Fibroblast of lung (primary cell): ENCODE measurements at regions not wholly inside any gene's neighbourhood (a gene's known extent, or its start where the extent isn't known, plus 50 kb on each side); places are given as distances from the start of the nearest gene placed in this dataset.

Experiments
- DNase-seq, 2 donors: peaks; one replicate each; pipeline versions ENCODE4 v3.0.0 to v3.0.0-alpha.2; 2010; ENCODE audit warnings: low read depth in 2 of 2
- H2AFZ ChIP-seq: 2 replicates; pipeline ENCODE4 v1.5.1; 2012; ENCODE audit warnings: low read length, control low read depth, inconsistent platforms
- H3K27ac ChIP-seq: 2 replicates; pipeline ENCODE4 v1.5.1; 2011; ENCODE audit warnings: low read length, control low read depth; ENCODE audit not compliant: insufficient read depth
- H3K27me3 ChIP-seq: 2 replicates; pipeline ENCODE4 v1.5.1; 2011; ENCODE audit warnings: mild to moderate bottlenecking, low read length; ENCODE audit not compliant: control insufficient read depth, insufficient read depth
- H3K36me3 ChIP-seq: 2 replicates; pipeline ENCODE4 v1.5.1; 2011; ENCODE audit warnings: low read length; ENCODE audit not compliant: control insufficient read depth, insufficient read depth
- H3K4me1 ChIP-seq: 2 replicates; pipeline ENCODE4 v1.5.1; 2011; ENCODE audit warnings: low read length; ENCODE audit not compliant: control insufficient read depth, insufficient read depth; ENCODE audit errors: extremely low read depth
- H3K4me2 ChIP-seq: 2 replicates; pipeline ENCODE4 v1.5.1; 2011; ENCODE audit warnings: low read length, control low read depth; ENCODE audit not compliant: insufficient read depth; ENCODE audit errors: extremely low read depth
- H3K4me3 ChIP-seq, 4 experiments: fragments of 200-600 bp in 1 of 4; sonication (generic) in 1 of 4; replicated peaks in 1 of 4; 2 replicates each; pipeline ENCODE4 v1.5.1; 2011 to 2016; ENCODE audit warnings: low read length in 4 of 4, low read depth in 3 of 4, mild to moderate bottlenecking in 3 of 4, control low read depth in 2 of 4, inconsistent platforms in 1 of 4, mixed read lengths in 1 of 4; ENCODE audit not compliant: insufficient read depth in 1 of 4; ENCODE audit errors: control extremely low read depth in 1 of 4
- H3K79me2 ChIP-seq: 2 replicates; pipeline ENCODE4 v1.5.1; 2012; ENCODE audit warnings: mild to moderate bottlenecking, low read length, inconsistent platforms; ENCODE audit not compliant: control insufficient read depth, insufficient read depth
- H3K9ac ChIP-seq: 2 replicates; pipeline ENCODE4 v1.5.1; 2011; ENCODE audit warnings: mild to moderate bottlenecking, low read length, control low read depth; ENCODE audit not compliant: insufficient read depth
- H3K9me3 ChIP-seq: 2 replicates; pipeline ENCODE4 v1.5.1; 2012; ENCODE audit warnings: low read depth, low read length; ENCODE audit not compliant: control insufficient read depth, insufficient read depth
- H4K20me1 ChIP-seq: 2 replicates; pipeline ENCODE4 v1.5.1; 2011; ENCODE audit warnings: low read length; ENCODE audit not compliant: control insufficient read depth, insufficient read depth; ENCODE audit errors: extremely low read depth
- EZH2 ChIP-seq: IDR thresholded peaks from 2 replicates; pipeline ENCODE4 v1.5.1; 2012; ENCODE audit warnings: low read length, control low read depth, mild to moderate bottlenecking; ENCODE audit errors: missing control alignments
- TF ChIP-seq, protein P1 (sequence below), 2 donors: IDR thresholded peaks in 1 of 2; conservative IDR thresholded peaks in 1 of 2; 1 replicate in 1 of 2; 2 replicates in 1 of 2; pipeline ENCODE4 v1.5.1; 2011 to 2012; ENCODE audit warnings: low read length in 2 of 2, control low read depth in 1 of 2, inconsistent platforms in 1 of 2, low read depth in 1 of 2, mild to moderate bottlenecking in 1 of 2

DNA sequence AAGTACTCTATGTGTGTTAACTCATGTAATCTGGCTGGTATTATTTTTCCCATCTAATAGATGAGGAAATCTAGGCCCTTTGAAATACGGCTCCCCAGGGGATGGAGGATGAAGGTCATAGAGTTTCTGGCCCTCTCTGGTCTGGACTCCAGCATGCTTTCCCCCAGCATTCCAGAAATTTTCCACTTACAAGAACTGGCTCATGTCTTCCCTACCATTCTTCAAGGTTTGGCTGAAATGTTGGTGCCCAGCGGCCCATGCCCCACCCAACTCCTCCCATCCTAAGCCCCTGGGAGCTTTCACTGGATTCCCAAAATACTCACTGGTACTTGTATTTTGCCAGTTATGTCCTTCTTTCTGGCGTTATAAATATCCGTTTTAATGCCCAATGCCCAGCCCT, 237.5 kb upstream of the NLRP1 start:
- Histone ChIP-seq H3K9me3 (no peaks in the 10 kb centered on the region), H3K4me2 (no peak overlapping the region), H3K4me3 (no peak overlapping the region), H3K79me2 (no peaks in the 10 kb centered on the region), H3K4me1 (peaks cover 13% of the 10 kb centered on the region), H4K20me1 (no peaks in the 10 kb centered on the region), H3K27ac (no peak overlapping the region), H2AFZ (no peak overlapping the region), H3K27me3 (no peaks in the 10 kb centered on the region), H3K36me3 (no peaks in the 10 kb centered on the region), H3K9ac (no peak overlapping the region)
- no peak for TF ChIP-seq EZH2
- TF ChIP-seq, protein P1, sequence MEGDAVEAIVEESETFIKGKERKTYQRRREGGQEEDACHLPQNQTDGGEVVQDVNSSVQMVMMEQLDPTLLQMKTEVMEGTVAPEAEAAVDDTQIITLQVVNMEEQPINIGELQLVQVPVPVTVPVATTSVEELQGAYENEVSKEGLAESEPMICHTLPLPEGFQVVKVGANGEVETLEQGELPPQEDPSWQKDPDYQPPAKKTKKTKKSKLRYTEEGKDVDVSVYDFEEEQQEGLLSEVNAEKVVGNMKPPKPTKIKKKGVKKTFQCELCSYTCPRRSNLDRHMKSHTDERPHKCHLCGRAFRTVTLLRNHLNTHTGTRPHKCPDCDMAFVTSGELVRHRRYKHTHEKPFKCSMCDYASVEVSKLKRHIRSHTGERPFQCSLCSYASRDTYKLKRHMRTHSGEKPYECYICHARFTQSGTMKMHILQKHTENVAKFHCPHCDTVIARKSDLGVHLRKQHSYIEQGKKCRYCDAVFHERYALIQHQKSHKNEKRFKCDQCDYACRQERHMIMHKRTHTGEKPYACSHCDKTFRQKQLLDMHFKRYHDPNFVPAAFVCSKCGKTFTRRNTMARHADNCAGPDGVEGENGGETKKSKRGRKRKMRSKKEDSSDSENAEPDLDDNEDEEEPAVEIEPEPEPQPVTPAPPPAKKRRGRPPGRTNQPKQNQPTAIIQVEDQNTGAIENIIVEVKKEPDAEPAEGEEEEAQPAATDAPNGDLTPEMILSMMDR (conservative IDR thresholded peaks at IDR 0.05 in 1 of 2, IDR thresholded peaks at IDR 0.05 in 1 of 2; ENCODE audit: low read depth in 1 of 2, low read length in 2 of 2): no peak
- DNase-seq: no peak

DNA sequence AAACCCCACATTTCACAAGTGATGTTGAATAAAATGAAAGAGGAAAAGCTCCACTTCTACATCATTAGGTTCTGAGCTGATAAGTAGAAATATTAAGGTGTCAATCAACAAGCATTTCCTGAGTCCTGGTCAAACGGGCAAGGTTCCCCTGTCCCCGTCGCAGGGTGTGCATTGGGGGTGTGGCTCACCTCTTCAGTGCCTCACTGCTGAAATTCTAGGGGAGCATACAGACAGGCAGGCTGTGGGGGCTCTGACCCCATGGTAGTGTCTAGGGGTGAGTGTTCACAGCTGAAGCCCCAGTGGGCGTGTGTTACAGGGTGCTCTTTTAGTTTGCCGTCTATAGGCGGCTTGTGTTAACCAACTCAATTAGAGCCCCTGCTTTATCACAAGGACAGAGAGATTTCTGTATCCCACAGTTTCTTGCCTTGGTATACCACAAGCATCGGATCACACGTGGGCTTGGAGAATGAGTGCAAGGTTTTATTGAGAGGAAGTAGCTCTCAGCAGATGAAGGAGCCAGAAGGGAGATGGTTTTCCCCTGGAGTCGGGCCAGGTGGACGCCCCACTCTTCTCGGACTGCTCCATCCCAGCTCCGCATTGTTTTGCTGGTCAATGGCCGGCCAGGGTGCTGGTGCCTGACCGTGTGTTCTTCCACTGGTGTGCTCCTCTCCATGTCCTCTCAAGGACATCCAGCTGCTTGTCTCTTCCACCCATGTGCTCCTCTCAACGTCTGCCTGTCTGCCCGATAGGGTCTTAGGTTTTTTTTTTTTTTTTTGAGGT, 238.2 kb upstream of the NLRP1 start:
- H3K4me3 ChIP-seq: no peak overlapping the region
- H3K27ac ChIP-seq: no peak overlapping the region
- H4K20me1 ChIP-seq: no peaks in the 10 kb centered on the region
- H3K27me3 ChIP-seq: no peaks in the 10 kb centered on the region
- peaks cover 13% of the 10 kb centered on the region for H3K4me1 ChIP-seq
- no peak overlapping the region for H2AFZ ChIP-seq
- no peaks in the 10 kb centered on the region for H3K36me3 ChIP-seq
- no peak overlapping the region for H3K9ac ChIP-seq
- TF ChIP-seq, protein P1 (conservative IDR thresholded peaks at IDR 0.05 in 1 of 2, IDR thresholded peaks at IDR 0.05 in 1 of 2; ENCODE audit: low read depth in 1 of 2, low read length in 2 of 2): no peak
- TF ChIP-seq EZH2: no peak
- no peaks in the 10 kb centered on the region for H3K9me3 ChIP-seq
- H3K79me2 ChIP-seq: no peaks in the 10 kb centered on the region
- H3K4me2 ChIP-seq: no peak overlapping the region
- no peak for DNase-seq

DNA sequence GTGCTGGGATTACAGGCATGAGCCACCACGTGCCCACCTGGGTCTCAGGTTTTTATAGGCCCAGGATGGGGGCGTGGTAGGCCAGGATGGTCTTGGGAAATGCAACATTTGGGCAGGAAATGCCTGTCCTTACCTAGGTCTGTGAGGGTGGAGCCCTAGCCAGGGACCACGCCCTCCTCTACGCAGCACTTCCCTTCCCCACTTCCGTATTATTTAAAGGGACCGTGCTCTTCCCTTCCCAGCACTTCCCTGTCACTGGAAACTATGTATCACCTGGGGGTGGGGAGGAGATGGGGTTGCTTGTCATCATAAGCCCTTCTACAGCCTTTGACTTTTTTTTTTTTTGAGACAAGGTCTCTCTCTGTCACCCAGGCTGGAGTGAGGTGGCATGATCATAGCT, 238.9 kb upstream of the NLRP1 start:
- no peak overlapping the region for H2AFZ ChIP-seq
- no peak overlapping the region for H3K27ac ChIP-seq
- H3K9me3 ChIP-seq: no peaks in the 10 kb centered on the region
- H3K4me2 ChIP-seq: no peak overlapping the region
- peaks cover 13% of the 10 kb centered on the region for H3K4me1 ChIP-seq
- no peak overlapping the region for H3K4me3 ChIP-seq
- no peaks in the 10 kb centered on the region for H4K20me1 ChIP-seq
- no peaks in the 10 kb centered on the region for H3K79me2 ChIP-seq
- no peaks in the 10 kb centered on the region for H3K27me3 ChIP-seq
- no peak overlapping the region for H3K9ac ChIP-seq
- no peak for DNase-seq
- no peak for TF ChIP-seq EZH2
- TF ChIP-seq, protein P1 (conservative IDR thresholded peaks at IDR 0.05 in 1 of 2, IDR thresholded peaks at IDR 0.05 in 1 of 2; ENCODE audit: low read depth in 1 of 2, low read length in 2 of 2): no peak
- no peaks in the 10 kb centered on the region for H3K36me3 ChIP-seq
